H1 (cell line): ENCODE measurements at regions not wholly inside any gene's neighbourhood (a gene's known extent, or its start where the extent isn't known, plus 50 kb on each side); places are given as distances from the start of the nearest gene placed in this dataset.

Experiments used
- ASH2L ChIP-seq: fragments of 200-600, 300-600 bp; sonication (generic); IDR thresholded peaks from one replicate; pipeline ENCODE4 v1.7.1; 2017; ENCODE audit warnings: low read length
- CTBP2 ChIP-seq: IDR thresholded peaks from 2 replicates; pipeline ENCODE4 v1.7.0; 2011; ENCODE audit warnings: borderline replicate concordance, mild to moderate bottlenecking, moderate library complexity, mixed read lengths, low read length; ENCODE audit not compliant: insufficient read depth, insufficient read length
- SAP30 ChIP-seq: fragments of 300-600 bp; sonication (generic); IDR thresholded peaks from 2 replicates; pipeline ENCODE4 v1.7.1; 2012; ENCODE audit warnings: low read length, moderate library complexity, mild to moderate bottlenecking, inconsistent platforms; ENCODE audit not compliant: insufficient read depth, insufficient replicate concordance

- TF ChIP-seq CTBP2 (no peak), ASH2L (no peak), SAP30 (no peak)
These were observed 506.7 kb downstream of the BCOR start (continued) for GRCh38 chrX:39591099-39591498.
